ENCODE measurements at regions not wholly inside any gene's neighbourhood (a gene's known extent, or its start where the extent isn't known, plus 50 kb on each side); places are given as distances from the start of the nearest gene placed in this dataset.

- no peak for DNase-seq
Observed at GRCh38 chr6:166830891-166831363, 125.4 kb downstream of the RNASET2 start.

GRCh38 chr6:166830185-166830890 lies 126.0 kb downstream of the RNASET2 start:
- WGBS, 2 donors: 71 to 72% methylated on average over 8 of the region's 8 CpGs
- no peak for TF ChIP-seq POLR2AphosphoS5 (IDR thresholded peaks at IDR 0.05)
- TF ChIP-seq EP300 (IDR thresholded peaks at IDR 0.05): no peak
- TF ChIP-seq POLR2A (IDR thresholded peaks at IDR 0.05): no peak
- no peak for TF ChIP-seq CTCF (IDR thresholded peaks at IDR 0.05)
- Histone ChIP-seq H3K4me1 (no peaks in the 10 kb centered on the region), H3K36me3 (no peaks in the 10 kb centered on the region), H3K27me3 (no peaks in the 10 kb centered on the region), H3K4me3 (no peak overlapping the region), H3K9me3 (no peaks in the 10 kb centered on the region), H3K27ac (no peak overlapping the region)
- no peak for DNase-seq
- ATAC-seq (ENCODE audit: low FRiP score in 2 of 2): no peak

More at GRCh38 chr6:166830891-166831363, 125.4 kb downstream of the RNASET2 start:
- no peaks in the 10 kb centered on the region for H3K36me3 ChIP-seq
- peak in 1 of 2 donors; percentile 53 for ATAC-seq (ENCODE audit: low FRiP score in 2 of 2)
- 88 to 96% methylated on average over 9 to 10 of the region's 10 CpGs for WGBS, 2 donors
- H3K4me3 ChIP-seq: no peak overlapping the region
- no peak overlapping the region for H3K27ac ChIP-seq
- H3K4me1 ChIP-seq: no peaks in the 10 kb centered on the region
- TF ChIP-seq CTCF (IDR thresholded peaks at IDR 0.05): no peak
- no peak for TF ChIP-seq POLR2A (IDR thresholded peaks at IDR 0.05)
- no peak for TF ChIP-seq EP300 (IDR thresholded peaks at IDR 0.05)
- TF ChIP-seq POLR2AphosphoS5 (IDR thresholded peaks at IDR 0.05): no peak
- no peaks in the 10 kb centered on the region for H3K9me3 ChIP-seq
- H3K27me3 ChIP-seq: no peaks in the 10 kb centered on the region

- 80 to 85% methylated on average over 6 of the region's 6 CpGs for WGBS, 2 donors
- Histone ChIP-seq H3K4me1 (no peaks in the 10 kb centered on the region), H3K27me3 (no peaks in the 10 kb centered on the region), H3K9me3 (no peaks in the 10 kb centered on the region), H3K36me3 (no peaks in the 10 kb centered on the region), H3K4me3 (no peak overlapping the region), H3K27ac (no peak overlapping the region)
- DNase-seq: no peak
- ATAC-seq (ENCODE audit: low FRiP score in 2 of 2): no peak
- TF ChIP-seq POLR2AphosphoS5 (IDR thresholded peaks at IDR 0.05) (no peak), POLR2A (IDR thresholded peaks at IDR 0.05) (no peak), EP300 (IDR thresholded peaks at IDR 0.05) (no peak), CTCF (IDR thresholded peaks at IDR 0.05) (no peak)
Observed at GRCh38 chr6:166826264-166826663, 130.1 kb downstream of the RNASET2 start.

- Histone ChIP-seq H3K36me3 (no peaks in the 10 kb centered on the region), H3K27ac (no peak overlapping the region), H3K4me3 (no peak overlapping the region), H3K27me3 (no peaks in the 10 kb centered on the region), H3K9me3 (no peaks in the 10 kb centered on the region), H3K4me1 (no peaks in the 10 kb centered on the region)
- ATAC-seq (ENCODE audit: low FRiP score in 2 of 2) (no peak), DNase-seq (no peak)
- WGBS, 2 donors: 78 to 83% methylated on average over 5 to 6 of the region's 6 CpGs
- TF ChIP-seq POLR2A (IDR thresholded peaks at IDR 0.05) (no peak), EP300 (IDR thresholded peaks at IDR 0.05) (no peak), POLR2AphosphoS5 (IDR thresholded peaks at IDR 0.05) (no peak), CTCF (IDR thresholded peaks at IDR 0.05) (no peak)
Observed at GRCh38 chr6:166825553-166826145, 130.7 kb downstream of the RNASET2 start.

All from upper lobe of left lung (tissue), 6 donors.